Activated B cell treated with CpG ODN at 0.5 μM for 24 hours (primary cell): ENCODE measurements at regions not wholly inside any gene's neighbourhood (a gene's known extent, or its start where the extent isn't known, plus 50 kb on each side); places are given as distances from the start of the nearest gene placed in this dataset.

Experiments used
- ATAC-seq: fragments of 200-7000 bp; cut with Tn5 transposase; one replicate; pipeline ENCODE4 v1.10.0; 2021; ENCODE audit warnings: low read depth, mild to moderate bottlenecking, moderate library complexity
- CTCF ChIA-PET: fragments of 350-600 bp; sonication (Branson Sonifier 250); formaldehyde crosslinking; loops from one replicate; lab custom pipeline; 2021; ENCODE audit warnings: antibody characterized with exemption; lab: Charles Lee
- POLR2A ChIA-PET: fragments of 350-600 bp; sonication (Branson Sonifier 250); formaldehyde crosslinking; loops from one replicate; lab custom pipeline; 2021; ENCODE audit warnings: antibody characterized with exemption; lab: Charles Lee
- DNase-seq: peaks from one replicate; pipeline ENCODE4 v3.0.0; 2022
- H3K27ac Mint-ChIP-seq: one replicate; pipeline ENCODE4 v1.8.0; 2020; ENCODE audit warnings: mixed read lengths
- H3K27me3 Mint-ChIP-seq: one replicate; pipeline ENCODE4 v1.8.0; 2021; ENCODE audit warnings: mixed read lengths
- H3K36me3 Mint-ChIP-seq: one replicate; pipeline ENCODE4 v1.8.0; 2021; ENCODE audit warnings: low read depth, mixed read lengths
- H3K4me1 Mint-ChIP-seq: one replicate; pipeline ENCODE4 v1.8.0; 2021; ENCODE audit warnings: mixed read lengths
- H3K4me3 Mint-ChIP-seq: one replicate; pipeline ENCODE4 v1.8.0; 2020; ENCODE audit warnings: mild to moderate bottlenecking, mixed read lengths
- H3K9me3 Mint-ChIP-seq: one replicate; pipeline ENCODE4 v1.8.0; 2020; ENCODE audit warnings: mixed read lengths
- CTCF ChIP-seq: fragments of 200-600 bp; IDR thresholded peaks from one replicate; pipeline ENCODE4 v1.8.0; 2022; ENCODE audit warnings: antibody characterized with exemption, mild to moderate bottlenecking
- intact Hi-C: fragments of 100-400 bp; cut with micrococcal nuclease; formaldehyde crosslinking; loops from one replicate; pipeline ENCODE4 v1.15.1; 2024

GRCh38 chr15:98506711-98507110 lies 141.6 kb upstream of the IGF1R start:
- CTCF ChIA-PET, result no interaction called here
- peaks cover 26% of the 10 kb centered on the region for H3K27me3 Mint-ChIP-seq

GRCh38 chr15:98513428-98513986 lies 134.8 kb upstream of the IGF1R start:
- Mint-ChIP-seq H3K9me3 (no peaks in the 10 kb centered on the region), H3K36me3 (no peaks in the 10 kb centered on the region), H3K27me3 (peaks cover 4% of the 10 kb centered on the region), H3K4me1 (no peaks in the 10 kb centered on the region), H3K27ac (no peak overlapping the region), H3K4me3 (no peak overlapping the region)
- ChIA-PET CTCF (interaction anchor here (0.6 kb wide), 1 partner anchor 146 kb away, joined by 3 read pairs; no protein-coding TSS in a partner anchor), POLR2A (no interaction called here)
- ATAC-seq, result no peak
- TF ChIP-seq CTCF, result no peak
- intact Hi-C loops, result no loop called here
- no peak for DNase-seq

More at GRCh38 chr15:98506711-98507110, 141.6 kb upstream of the IGF1R start:
- Mint-ChIP-seq H3K36me3 (no peaks in the 10 kb centered on the region), H3K4me3 (no peak overlapping the region), H3K27ac (no peak overlapping the region), H3K4me1 (no peaks in the 10 kb centered on the region), H3K9me3 (no peaks in the 10 kb centered on the region)
- DNase-seq (no peak), ATAC-seq (no peak)
- POLR2A ChIA-PET, result no interaction called here
- intact Hi-C loops, result no loop called here
- no peak for TF ChIP-seq CTCF

GRCh38 chr15:98514034-98514622 lies 134.2 kb upstream of the IGF1R start:
- ATAC-seq (no peak), DNase-seq (no peak)
- Mint-ChIP-seq H3K9me3 (no peaks in the 10 kb centered on the region), H3K4me1 (peaks cover 3% of the 10 kb centered on the region), H3K27me3 (peaks cover 7% of the 10 kb centered on the region), H3K27ac (no peak overlapping the region), H3K36me3 (no peaks in the 10 kb centered on the region), H3K4me3 (no peak overlapping the region)
- ChIA-PET CTCF (no interaction called here), POLR2A (no interaction called here)
- intact Hi-C loops, result no loop called here
- TF ChIP-seq CTCF, result no peak

GRCh38 chr15:98518823-98519561 lies 129.3 kb upstream of the IGF1R start:
- Mint-ChIP-seq H3K9me3 (no peaks in the 10 kb centered on the region), H3K27me3 (peaks cover 4% of the 10 kb centered on the region)
- CTCF ChIA-PET, result interaction anchor here (0.6 to 5.9 kb wide), 16 partner anchors 9 to 587 kb away, joined by 3 to 85 read pairs (median 4); no protein-coding TSS in a partner anchor

More at GRCh38 chr15:98518823-98519561, 129.3 kb upstream of the IGF1R start:
- Mint-ChIP-seq H3K36me3 (no peaks in the 10 kb centered on the region), H3K4me1 (peaks cover 3% of the 10 kb centered on the region), H3K4me3 (no peak overlapping the region), H3K27ac (no peak overlapping the region)
- intact Hi-C loops, result loop anchor here (1.0 to 2.0 kb wide), 4 partner anchors 130 to 694 kb away; partner anchors contain the start of gene IGF1R
- POLR2A ChIA-PET, result no interaction called here
- ATAC-seq (peak; percentile 49), DNase-seq (no peak)
- TF ChIP-seq CTCF, result peak; percentile 53
